ENCODE measurements at regions not wholly inside any gene's neighbourhood (a gene's known extent, or its start where the extent isn't known, plus 50 kb on each side); places are given as distances from the start of the nearest gene placed in this dataset.
"Not testable (repeated sequence)": the region's sequence is repeated elsewhere in the genome, so short reads cannot be mapped to it uniquely, and the experiment has no call there.

- in situ Hi-C loops (cut with HindIII; ENCODE audit: low pct_ligation_motif_present, low pct_unique_long_range_greater_than_20kb, low sequenced_read_pairs): no loop called here
- DNase-seq: no peak
Measured at GRCh38 chr2:130289780-130290179, 52.9 kb upstream of the IMP4 start.

GRCh38 chr2:130288467-130289403 lies 54.0 kb upstream of the IMP4 start:
- in situ Hi-C loops (cut with HindIII; ENCODE audit: low pct_ligation_motif_present, low pct_unique_long_range_greater_than_20kb, low sequenced_read_pairs): no loop called here
- DNase-seq: no peak

GRCh38 chr2:130287656-130288026 lies 55.1 kb upstream of the IMP4 start:
- no peak for DNase-seq
- in situ Hi-C loops (cut with HindIII; ENCODE audit: low pct_ligation_motif_present, low pct_unique_long_range_greater_than_20kb, low sequenced_read_pairs): no loop called here

DNA sequence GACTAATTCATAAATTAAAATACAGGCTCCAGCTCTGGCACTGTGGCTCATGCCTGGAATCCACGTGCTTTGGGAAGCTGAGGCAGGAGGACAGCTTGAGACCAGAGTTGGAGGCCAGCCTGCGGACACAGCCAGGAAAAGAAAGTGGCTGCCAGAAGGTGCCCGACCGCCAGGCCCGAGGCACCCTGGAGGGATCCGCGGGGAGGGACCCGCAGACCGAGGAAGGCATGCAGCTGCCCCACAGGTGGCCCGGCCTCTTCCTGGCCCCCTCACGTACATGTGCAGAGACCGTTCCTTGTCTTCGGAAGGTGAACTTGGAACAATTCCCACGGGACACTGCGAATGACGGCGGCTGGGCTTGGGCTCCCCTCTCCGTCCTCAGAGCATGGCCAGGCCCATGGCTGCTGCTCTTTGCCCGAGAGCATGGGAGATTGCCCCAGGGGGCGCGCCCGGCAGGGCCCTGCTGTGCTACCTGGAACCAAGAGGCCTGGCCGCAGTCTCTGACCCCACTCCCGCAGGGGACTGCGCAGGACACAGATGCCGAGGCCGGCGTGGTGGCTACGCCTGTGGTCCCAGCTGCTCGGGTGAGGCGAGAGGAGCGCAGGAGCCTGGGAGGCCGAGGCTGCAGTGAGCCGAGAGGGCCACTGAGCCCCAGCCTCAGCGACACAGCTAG lies 55.6 kb upstream of the IMP4 start:
- in situ Hi-C loops (cut with HindIII; ENCODE audit: low pct_ligation_motif_present, low pct_unique_long_range_greater_than_20kb, low sequenced_read_pairs): no loop called here
- no peak for DNase-seq

DNA sequence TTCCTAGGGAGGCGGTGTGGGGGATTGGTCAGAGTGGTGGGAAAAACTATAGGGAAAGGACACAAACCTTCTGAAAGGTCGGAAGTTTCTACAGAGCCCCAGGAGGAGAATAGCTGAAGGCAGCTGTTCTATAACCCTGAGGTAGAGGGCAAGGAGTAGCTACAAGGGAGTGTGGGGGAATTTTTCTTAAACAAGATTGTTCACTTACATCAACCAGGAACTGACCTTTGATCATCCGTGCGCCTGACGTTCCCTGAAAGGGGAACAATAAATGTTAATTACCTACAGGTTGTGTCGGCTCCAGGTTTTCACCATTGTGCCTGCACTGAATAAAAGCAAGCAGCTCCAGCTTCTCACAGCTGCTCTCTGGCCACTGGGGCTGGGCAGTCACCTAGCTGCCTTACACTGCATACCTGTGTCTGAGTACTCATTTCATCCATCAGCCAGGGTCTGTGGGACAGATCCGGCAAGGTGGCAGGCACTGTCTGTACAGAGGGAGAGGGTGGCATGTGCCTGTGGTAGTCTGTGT lies 59.3 kb upstream of the IMP4 start:
- in situ Hi-C loops (cut with HindIII; ENCODE audit: low pct_ligation_motif_present, low pct_unique_long_range_greater_than_20kb, low sequenced_read_pairs); DNase-seq: not testable (repeated sequence)

- in situ Hi-C loops (cut with HindIII; ENCODE audit: low pct_ligation_motif_present, low pct_unique_long_range_greater_than_20kb, low sequenced_read_pairs); DNase-seq: not testable (repeated sequence)
Measured at GRCh38 chr2:130279551-130279950, 63.1 kb upstream of the IMP4 start.

DNA sequence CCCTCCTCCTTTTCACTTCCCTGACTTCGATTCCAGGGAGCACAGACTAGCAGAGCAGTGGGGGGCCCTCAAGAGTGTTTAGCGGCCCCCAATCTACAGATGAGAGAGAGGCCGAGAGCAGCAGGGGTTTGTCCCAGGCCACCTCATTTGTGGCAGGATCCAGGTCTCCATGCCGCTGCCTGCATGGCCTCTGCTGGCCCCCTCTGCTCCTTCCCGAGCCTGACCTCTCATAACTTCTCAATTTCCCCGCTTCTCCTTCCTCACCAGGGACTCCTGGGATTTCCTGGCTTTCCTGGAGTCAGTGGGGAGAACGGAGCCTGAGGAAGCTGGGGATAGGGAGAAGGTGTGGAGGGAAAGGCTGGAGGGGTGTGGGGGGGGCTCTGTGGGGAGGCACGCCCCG lies 70.1 kb upstream of the TUBA3E start:
- in situ Hi-C loops (cut with HindIII; ENCODE audit: low pct_ligation_motif_present, low pct_unique_long_range_greater_than_20kb, low sequenced_read_pairs); DNase-seq: not testable (repeated sequence)

DNA sequence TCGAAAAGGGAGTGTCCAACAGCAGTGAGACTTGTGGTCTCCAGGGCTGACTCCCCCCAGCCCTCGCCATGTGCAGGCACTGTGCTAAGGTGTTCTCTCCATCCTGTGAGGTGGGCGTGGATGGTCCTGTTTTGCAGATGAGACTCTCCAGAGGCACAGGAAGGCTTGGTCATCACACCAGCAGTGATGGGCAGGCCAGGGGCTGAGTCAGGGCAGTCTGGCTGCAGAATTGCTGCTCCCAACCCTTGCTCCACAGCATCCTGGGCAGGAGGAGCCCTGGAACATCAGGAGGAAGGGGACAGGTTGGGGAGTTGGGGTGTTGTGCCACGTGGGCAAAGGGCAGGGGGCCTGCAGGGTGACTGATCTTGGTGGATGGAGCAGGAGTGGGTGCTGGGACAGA lies 69.3 kb upstream of the TUBA3E start:
- in situ Hi-C loops (cut with HindIII; ENCODE audit: low pct_ligation_motif_present, low pct_unique_long_range_greater_than_20kb, low sequenced_read_pairs): not testable (repeated sequence)

DNA sequence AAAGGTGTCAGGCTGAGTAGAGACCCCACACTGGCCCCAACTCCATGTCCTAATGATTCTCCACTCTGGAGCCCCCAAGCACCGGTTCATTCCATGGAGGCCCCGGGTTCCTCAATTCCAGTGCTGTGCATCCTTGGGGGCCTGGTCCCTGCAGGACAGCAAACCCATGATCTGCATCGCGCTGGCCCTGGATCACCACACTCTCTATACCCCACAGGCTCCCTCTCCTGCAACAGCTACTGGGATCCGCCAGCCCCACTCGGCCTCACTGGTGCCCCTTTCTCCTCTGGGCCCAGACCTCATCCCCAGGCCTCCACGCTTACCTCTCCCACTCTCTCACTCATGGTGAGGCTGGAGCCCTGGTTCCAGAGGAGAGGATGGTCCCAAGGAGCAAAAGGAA lies 68.6 kb upstream of the TUBA3E start:
- DNase-seq; in situ Hi-C loops (cut with HindIII; ENCODE audit: low pct_ligation_motif_present, low pct_unique_long_range_greater_than_20kb, low sequenced_read_pairs): not testable (repeated sequence)

More for the DNA sequence above, 69.3 kb upstream of the TUBA3E start:
- DNase-seq: not testable (repeated sequence)

- in situ Hi-C loops (cut with HindIII; ENCODE audit: low pct_ligation_motif_present, low pct_unique_long_range_greater_than_20kb, low sequenced_read_pairs): not testable (repeated sequence)
Measured at GRCh38 chr2:130265570-130266247, 67.5 kb upstream of the TUBA3E start.

GRCh38 chr2:130264901-130265320 lies 66.7 kb upstream of the TUBA3E start:
- DNase-seq; in situ Hi-C loops (cut with HindIII; ENCODE audit: low pct_ligation_motif_present, low pct_unique_long_range_greater_than_20kb, low sequenced_read_pairs): not testable (repeated sequence)

More at GRCh38 chr2:130265570-130266247, 67.5 kb upstream of the TUBA3E start:
- DNase-seq: not testable (repeated sequence)

DNA sequence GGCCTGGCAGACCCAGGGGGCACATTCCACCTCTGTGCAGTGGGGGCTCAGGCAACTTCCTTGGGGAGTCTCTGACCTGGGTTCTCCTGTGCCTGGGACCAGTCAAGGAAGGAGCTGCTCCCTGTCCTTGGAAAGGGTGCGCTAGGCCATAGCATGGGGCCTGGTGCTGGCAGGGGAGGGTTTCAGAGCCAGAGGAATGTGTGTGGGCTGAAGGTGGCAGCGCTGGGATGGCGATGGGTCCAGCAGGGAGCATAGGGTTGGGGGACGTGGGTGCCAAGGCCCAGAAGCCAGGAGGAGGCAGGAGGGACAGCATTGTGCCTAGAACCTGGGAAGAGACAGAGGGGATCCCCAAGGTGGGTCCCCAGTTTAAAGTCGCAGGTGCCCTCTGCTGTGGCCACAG lies 66.3 kb upstream of the TUBA3E start:
- in situ Hi-C loops (cut with HindIII; ENCODE audit: low pct_ligation_motif_present, low pct_unique_long_range_greater_than_20kb, low sequenced_read_pairs): no loop called here
- DNase-seq: no peak

GRCh38 chr2:130264046-130264445 lies 65.8 kb upstream of the TUBA3E start:
- no peak for DNase-seq
- in situ Hi-C loops (cut with HindIII; ENCODE audit: low pct_ligation_motif_present, low pct_unique_long_range_greater_than_20kb, low sequenced_read_pairs): no loop called here

DNA sequence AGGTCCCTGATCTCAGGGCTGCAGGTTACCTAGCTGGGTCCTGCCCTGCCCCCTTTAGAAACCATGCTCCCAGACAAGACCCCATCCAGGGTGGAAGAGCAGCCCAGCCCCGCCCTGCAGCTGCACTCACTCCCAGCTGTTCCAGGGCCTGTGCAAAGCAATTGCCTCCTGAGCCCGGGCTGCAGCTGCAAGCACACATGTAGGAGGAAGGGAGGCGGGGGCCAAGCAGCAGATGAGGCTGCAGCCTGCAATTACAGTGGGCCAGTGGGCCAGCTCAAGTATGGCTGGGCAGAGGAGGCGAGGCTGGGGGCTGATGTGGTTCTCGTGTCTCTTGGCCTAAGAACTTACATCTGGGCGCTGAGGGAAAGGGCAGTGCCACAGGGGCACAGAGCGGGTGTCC lies 65.4 kb upstream of the TUBA3E start:
- DNase-seq: no peak
- in situ Hi-C loops (cut with HindIII; ENCODE audit: low pct_ligation_motif_present, low pct_unique_long_range_greater_than_20kb, low sequenced_read_pairs): no loop called here

- no peak for DNase-seq
- in situ Hi-C loops (cut with HindIII; ENCODE audit: low pct_ligation_motif_present, low pct_unique_long_range_greater_than_20kb, low sequenced_read_pairs): no loop called here
Measured at GRCh38 chr2:130261970-130262760, 63.9 kb upstream of the TUBA3E start.

DNA sequence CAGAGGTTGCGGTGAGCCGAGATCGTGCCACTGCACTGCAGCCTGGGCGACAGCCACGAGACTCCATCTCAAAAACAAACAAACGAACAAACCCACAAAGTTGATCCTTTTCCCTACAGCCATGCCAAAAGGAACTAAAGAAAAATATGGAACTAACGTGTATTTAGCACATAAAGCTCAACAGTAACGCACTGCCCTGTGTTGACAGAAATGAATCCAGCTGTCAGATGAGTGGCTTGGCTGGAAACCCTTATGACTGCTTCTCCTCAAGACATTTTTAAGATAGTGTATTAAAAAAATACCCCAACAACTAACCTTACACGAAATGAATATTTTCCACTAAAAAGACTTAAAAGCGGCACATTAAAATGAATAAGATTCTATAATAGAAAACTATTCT lies 62.9 kb upstream of the TUBA3E start:
- DNase-seq: no peak
- in situ Hi-C loops (cut with HindIII; ENCODE audit: low pct_ligation_motif_present, low pct_unique_long_range_greater_than_20kb, low sequenced_read_pairs): no loop called here

- in situ Hi-C loops (cut with HindIII; ENCODE audit: low pct_ligation_motif_present, low pct_unique_long_range_greater_than_20kb, low sequenced_read_pairs): no loop called here
- no peak for DNase-seq
Measured at GRCh38 chr2:130259594-130259993, 61.4 kb upstream of the TUBA3E start.

DNA sequence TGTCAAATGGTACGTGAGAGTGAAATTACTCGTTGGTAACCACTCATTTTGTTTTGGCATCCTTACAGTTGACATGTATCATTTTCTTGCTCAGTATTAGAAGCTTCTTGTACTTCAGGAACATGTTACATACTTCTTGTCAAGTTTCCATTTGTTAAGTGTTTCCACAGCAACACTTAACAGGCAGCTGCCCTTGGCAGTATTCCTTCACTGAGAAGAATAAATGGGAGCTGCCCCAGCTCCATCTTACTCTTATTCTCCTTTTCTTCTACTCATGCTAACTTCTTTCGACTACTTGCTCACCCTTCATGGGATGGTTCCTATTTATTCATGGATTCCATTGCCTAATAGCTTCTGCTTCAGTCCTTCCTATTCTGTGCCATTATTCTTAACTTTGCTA lies 60.1 kb upstream of the TUBA3E start:
- DNase-seq: no peak
- in situ Hi-C loops (cut with HindIII; ENCODE audit: low pct_ligation_motif_present, low pct_unique_long_range_greater_than_20kb, low sequenced_read_pairs): no loop called here

Data from ACHN (cell line).